PC-3 (cell line): ENCODE measurements at regions not wholly inside any gene's neighbourhood (a gene's known extent, or its start where the extent isn't known, plus 50 kb on each side); places are given as distances from the start of the nearest gene placed in this dataset.

Experiments used
- EZH2 ChIP-seq: fragments of 300-600 bp; sonication (generic); IDR thresholded peaks from one replicate; pipeline ENCODE4 v1.6.1; 2017; ENCODE audit warnings: antibody characterized with exemption, mild to moderate bottlenecking, low read length; ENCODE audit not compliant: unreplicated experiment
- TF ChIP-seq, protein P1 (sequence below): fragments of 300-600 bp; sonication (generic); conservative IDR thresholded peaks from 2 replicates; pipeline ENCODE4 v1.5.1; 2017; ENCODE audit warnings: antibody characterized with exemption, low read depth, mild to moderate bottlenecking, low read length

DNA sequence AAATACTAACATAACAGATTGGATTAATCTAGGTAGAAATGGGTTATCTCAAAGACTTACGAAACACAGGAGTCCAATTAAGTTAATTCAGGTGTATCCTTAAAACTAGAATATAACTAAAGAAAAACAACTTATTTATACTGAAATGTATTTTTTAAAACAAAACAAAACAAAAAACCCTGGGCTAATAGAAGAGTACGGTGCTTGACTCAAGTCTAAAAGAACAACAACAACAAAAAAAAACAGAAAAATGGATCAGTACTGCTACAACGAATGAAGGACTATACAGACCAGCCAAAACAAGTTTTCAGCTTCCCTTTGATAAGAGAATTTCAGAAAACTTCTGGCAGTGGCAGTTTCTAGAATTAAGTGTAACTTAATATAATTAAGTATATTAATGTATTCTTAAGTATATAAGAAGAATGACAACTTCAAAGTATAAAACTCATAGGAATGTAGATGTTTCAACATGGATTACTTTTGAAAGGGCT lies 120.1 kb upstream of the EGLN3 start:
- no peak for TF ChIP-seq EZH2
- TF ChIP-seq, protein P1, sequence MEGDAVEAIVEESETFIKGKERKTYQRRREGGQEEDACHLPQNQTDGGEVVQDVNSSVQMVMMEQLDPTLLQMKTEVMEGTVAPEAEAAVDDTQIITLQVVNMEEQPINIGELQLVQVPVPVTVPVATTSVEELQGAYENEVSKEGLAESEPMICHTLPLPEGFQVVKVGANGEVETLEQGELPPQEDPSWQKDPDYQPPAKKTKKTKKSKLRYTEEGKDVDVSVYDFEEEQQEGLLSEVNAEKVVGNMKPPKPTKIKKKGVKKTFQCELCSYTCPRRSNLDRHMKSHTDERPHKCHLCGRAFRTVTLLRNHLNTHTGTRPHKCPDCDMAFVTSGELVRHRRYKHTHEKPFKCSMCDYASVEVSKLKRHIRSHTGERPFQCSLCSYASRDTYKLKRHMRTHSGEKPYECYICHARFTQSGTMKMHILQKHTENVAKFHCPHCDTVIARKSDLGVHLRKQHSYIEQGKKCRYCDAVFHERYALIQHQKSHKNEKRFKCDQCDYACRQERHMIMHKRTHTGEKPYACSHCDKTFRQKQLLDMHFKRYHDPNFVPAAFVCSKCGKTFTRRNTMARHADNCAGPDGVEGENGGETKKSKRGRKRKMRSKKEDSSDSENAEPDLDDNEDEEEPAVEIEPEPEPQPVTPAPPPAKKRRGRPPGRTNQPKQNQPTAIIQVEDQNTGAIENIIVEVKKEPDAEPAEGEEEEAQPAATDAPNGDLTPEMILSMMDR, result no peak
